D721Med (cell line): ENCODE measurements at regions not wholly inside any gene's neighbourhood (a gene's known extent, or its start where the extent isn't known, plus 50 kb on each side); places are given as distances from the start of the nearest gene placed in this dataset.

ENCODE experiments used
- DNase-seq: peaks from one replicate; pipeline ENCODE4 v3.0.0; 2011; ENCODE audit warnings: low spot score; ENCODE audit not compliant: insufficient read length
- FAIRE-seq: peaks from 2 replicates; lab custom pipeline; 2011; peaks lifted over from hg19 to GRCh38; lab: Jason Lieb, UNC
- CTCF ChIP-seq: IDR thresholded peaks from 2 replicates; pipeline ENCODE4 v1.5.1; 2012; ENCODE audit warnings: mild to moderate bottlenecking, control low read depth; ENCODE audit not compliant: insufficient read depth; ENCODE audit errors: missing control alignments

GRCh38 chrX:7263330-7263729, 115.4 kb upstream of the PUDP start:
- no peak for TF ChIP-seq CTCF
- FAIRE-seq (no peak), DNase-seq (no peak)

GRCh38 chrX:7262551-7262950, 114.6 kb upstream of the PUDP start:
- no peak for TF ChIP-seq CTCF
- no peak for FAIRE-seq
- no peak for DNase-seq

GRCh38 chrX:7261672-7262332, 113.8 kb upstream of the PUDP start:
- FAIRE-seq, result no peak
- no peak for DNase-seq
- TF ChIP-seq CTCF, result no peak

GRCh38 chrX:7254144-7254543, 106.2 kb upstream of the PUDP start:
- no peak for TF ChIP-seq CTCF
- DNase-seq (no peak), FAIRE-seq (no peak)

GRCh38 chrX:7253565-7253964, 105.6 kb upstream of the PUDP start:
- TF ChIP-seq CTCF, result no peak
- no peak for DNase-seq
- FAIRE-seq, result no peak

GRCh38 chrX:7252013-7252610, 104.2 kb upstream of the PUDP start:
- no peak for TF ChIP-seq CTCF
- DNase-seq (no peak), FAIRE-seq (no peak)

GRCh38 chrX:7247346-7247745, 99.4 kb upstream of the PUDP start:
- DNase-seq (no peak), FAIRE-seq (no peak)
- no peak for TF ChIP-seq CTCF
